Panc1 (cell line): ENCODE measurements at regions not wholly inside any gene's neighbourhood (a gene's known extent, or its start where the extent isn't known, plus 50 kb on each side); places are given as distances from the start of the nearest gene placed in this dataset.

Source experiments
- ATAC-seq: fragments of 200-7000 bp; cut with Tn5 transposase; 2 replicates; pipeline ENCODE4 v1.9.1; 2020; ENCODE audit warnings: mild to moderate bottlenecking, moderate library complexity
- BruUV-seq: library from RNA; stranded (reverse); fragments of 400-500 nt; replicated peaks from 2 replicates; lab custom pipeline; 2021; lab: Mats Ljungman, UMichigan
- CTCF ChIA-PET: fragments of 300-600 bp; sonication (Branson Sonifier 250); formaldehyde crosslinking; loops from one replicate; lab custom pipeline; 2022; ENCODE audit warnings: antibody characterized with exemption; lab: Charles Lee
- POLR2A ChIA-PET: fragments of 300-600 bp; sonication (Branson Sonifier 250); formaldehyde crosslinking; loops from one replicate; lab custom pipeline; 2022; ENCODE audit warnings: antibody characterized with exemption; lab: Charles Lee
- DNase-seq: peaks from one replicate; pipeline ENCODE4 v3.0.0-alpha.2; 2010; ENCODE audit warnings: low read depth, low spot score
- H3K27ac ChIP-seq: 2 replicates; pipeline ENCODE4 v1.5.1; 2011; ENCODE audit warnings: mild to moderate bottlenecking, low read length, inconsistent platforms
- H3K27me3 ChIP-seq: fragments of 200-500 bp; sonication (Bioruptor generic); 2 replicates; pipeline ENCODE4 v1.6.0; 2014; ENCODE audit warnings: low read length, inconsistent platforms; ENCODE audit not compliant: control insufficient read depth, insufficient read depth
- H3K36me3 ChIP-seq: fragments of 200-500 bp; sonication (Bioruptor generic); 2 replicates; pipeline ENCODE4 v1.5.1; 2014; ENCODE audit warnings: inconsistent platforms, mild to moderate bottlenecking, low read length, moderate library complexity; ENCODE audit not compliant: control insufficient read depth, insufficient read depth
- H3K4me1 ChIP-seq: 2 replicates; pipeline ENCODE4 v1.5.1; 2011; ENCODE audit warnings: inconsistent platforms, mild to moderate bottlenecking, low read length, moderate library complexity; ENCODE audit not compliant: control insufficient read depth, insufficient read depth
- H3K4me3 ChIP-seq, 2 experiments: 2 replicates each; pipeline ENCODE4 v1.5.1; 2011 to 2012; ENCODE audit warnings: low read depth in 2 of 2, low read length in 2 of 2, mild to moderate bottlenecking in 2 of 2, inconsistent platforms in 1 of 2, moderate library complexity in 1 of 2
- H3K9me3 ChIP-seq: fragments of 200-500 bp; sonication (Bioruptor generic); 2 replicates; pipeline ENCODE4 v1.5.1; 2014; ENCODE audit warnings: low read depth, mild to moderate bottlenecking, inconsistent platforms, low read length, moderate library complexity; ENCODE audit not compliant: control insufficient read depth, insufficient read depth
- POLR2AphosphoS5 ChIP-seq: IDR thresholded peaks from 2 replicates; pipeline ENCODE4 v1.6.1; 2012; ENCODE audit warnings: mild to moderate bottlenecking, low read depth, low read length, moderate library complexity
- SIN3A ChIP-seq: IDR thresholded peaks from 2 replicates; pipeline ENCODE4 v1.6.1; 2012; ENCODE audit warnings: low read depth, mild to moderate bottlenecking, low read length, moderate library complexity, borderline replicate concordance; ENCODE audit not compliant: insufficient read depth
- TCF7L2 ChIP-seq: IDR thresholded peaks from 2 replicates; pipeline ENCODE4 v1.6.1; 2011; ENCODE audit warnings: mild to moderate bottlenecking, low read depth, low read length, inconsistent platforms
- in situ Hi-C: cut with HindIII; loops from 2 replicates; pipeline ENCODE4 v1.10.0; 2016; ENCODE audit warnings: low sequenced_read_pairs, low pct_unique_long_range_greater_than_20kb
- intact Hi-C: fragments of 100-400 bp; cut with micrococcal nuclease; formaldehyde crosslinking; loops from one replicate; pipeline ENCODE4 v1.10.0; 2022; ENCODE audit not compliant: unreplicated experiment
- TF ChIP-seq, protein P1 (sequence below), 2 experiments: IDR thresholded peaks; 2 replicates each; pipeline ENCODE4 v1.6.1; 2011 to 2012; ENCODE audit warnings: low read depth in 2 of 2, control low read depth in 1 of 2, low read length in 1 of 2, mild to moderate bottlenecking in 1 of 2, moderate library complexity in 1 of 2; ENCODE audit not compliant: insufficient read depth in 1 of 2
- TF ChIP-seq, protein P2 (sequence below): fragments of 450-650 bp; IDR thresholded peaks from 2 replicates; pipeline ENCODE4 v1.5.1; 2017; ENCODE audit warnings: mild to moderate bottlenecking

DNA sequence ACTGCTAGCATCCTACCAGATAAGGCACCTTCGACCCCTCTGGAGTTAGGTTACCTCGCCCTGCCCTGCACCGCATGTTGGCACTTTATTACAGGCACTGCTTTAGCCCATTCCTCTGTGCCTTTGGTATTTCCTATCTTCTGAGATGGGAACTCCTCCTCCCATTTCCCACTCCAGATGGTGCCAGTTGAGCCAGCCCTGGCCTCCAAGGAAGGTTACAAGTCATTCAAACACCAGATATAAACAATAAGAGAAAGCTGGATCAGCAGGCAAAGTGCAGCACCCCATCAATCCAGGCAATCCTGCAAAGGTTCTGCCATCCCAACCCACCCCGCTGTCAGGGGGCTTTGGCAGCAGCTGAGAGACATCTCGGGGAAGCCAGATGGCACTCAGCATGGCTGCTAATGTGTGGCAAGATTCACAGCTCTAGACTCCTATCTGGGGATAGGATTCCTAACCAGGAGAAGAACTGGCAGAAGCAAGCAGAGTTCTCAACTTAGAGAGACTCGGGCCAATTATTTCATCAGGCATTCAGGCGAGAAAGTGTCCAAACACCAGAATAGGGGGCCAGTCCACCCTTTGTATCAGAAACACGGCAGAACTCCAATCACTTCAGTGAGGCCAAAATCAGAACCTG is 113.0 kb downstream of the COPRS start:
- intact Hi-C loops, result no loop called here
- no peaks in the 10 kb centered on the region for H3K9me3 ChIP-seq
- DNase-seq (no peak), ATAC-seq (no peak)
- ChIA-PET POLR2A (no interaction called here), CTCF (no interaction called here)
- peak overlapping the region; percentile 73 for H3K27ac ChIP-seq
- no peak overlapping the region for H3K4me3 ChIP-seq
- H3K27me3 ChIP-seq, result no peaks in the 10 kb centered on the region
- no TSS peak for BruUV-seq
- in situ Hi-C loops, result no loop called here
- TF ChIP-seq POLR2AphosphoS5, result no peak
- no peak for TF ChIP-seq SIN3A
- TF ChIP-seq, protein P1, sequence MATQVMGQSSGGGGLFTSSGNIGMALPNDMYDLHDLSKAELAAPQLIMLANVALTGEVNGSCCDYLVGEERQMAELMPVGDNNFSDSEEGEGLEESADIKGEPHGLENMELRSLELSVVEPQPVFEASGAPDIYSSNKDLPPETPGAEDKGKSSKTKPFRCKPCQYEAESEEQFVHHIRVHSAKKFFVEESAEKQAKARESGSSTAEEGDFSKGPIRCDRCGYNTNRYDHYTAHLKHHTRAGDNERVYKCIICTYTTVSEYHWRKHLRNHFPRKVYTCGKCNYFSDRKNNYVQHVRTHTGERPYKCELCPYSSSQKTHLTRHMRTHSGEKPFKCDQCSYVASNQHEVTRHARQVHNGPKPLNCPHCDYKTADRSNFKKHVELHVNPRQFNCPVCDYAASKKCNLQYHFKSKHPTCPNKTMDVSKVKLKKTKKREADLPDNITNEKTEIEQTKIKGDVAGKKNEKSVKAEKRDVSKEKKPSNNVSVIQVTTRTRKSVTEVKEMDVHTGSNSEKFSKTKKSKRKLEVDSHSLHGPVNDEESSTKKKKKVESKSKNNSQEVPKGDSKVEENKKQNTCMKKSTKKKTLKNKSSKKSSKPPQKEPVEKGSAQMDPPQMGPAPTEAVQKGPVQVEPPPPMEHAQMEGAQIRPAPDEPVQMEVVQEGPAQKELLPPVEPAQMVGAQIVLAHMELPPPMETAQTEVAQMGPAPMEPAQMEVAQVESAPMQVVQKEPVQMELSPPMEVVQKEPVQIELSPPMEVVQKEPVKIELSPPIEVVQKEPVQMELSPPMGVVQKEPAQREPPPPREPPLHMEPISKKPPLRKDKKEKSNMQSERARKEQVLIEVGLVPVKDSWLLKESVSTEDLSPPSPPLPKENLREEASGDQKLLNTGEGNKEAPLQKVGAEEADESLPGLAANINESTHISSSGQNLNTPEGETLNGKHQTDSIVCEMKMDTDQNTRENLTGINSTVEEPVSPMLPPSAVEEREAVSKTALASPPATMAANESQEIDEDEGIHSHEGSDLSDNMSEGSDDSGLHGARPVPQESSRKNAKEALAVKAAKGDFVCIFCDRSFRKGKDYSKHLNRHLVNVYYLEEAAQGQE (IDR thresholded peaks at IDR 0.05; ENCODE audit: insufficient read depth in 1 of 2, low read depth in 2 of 2, low read length in 1 of 2), result no peak
- no peak for TF ChIP-seq TCF7L2
- TF ChIP-seq, protein P2, sequence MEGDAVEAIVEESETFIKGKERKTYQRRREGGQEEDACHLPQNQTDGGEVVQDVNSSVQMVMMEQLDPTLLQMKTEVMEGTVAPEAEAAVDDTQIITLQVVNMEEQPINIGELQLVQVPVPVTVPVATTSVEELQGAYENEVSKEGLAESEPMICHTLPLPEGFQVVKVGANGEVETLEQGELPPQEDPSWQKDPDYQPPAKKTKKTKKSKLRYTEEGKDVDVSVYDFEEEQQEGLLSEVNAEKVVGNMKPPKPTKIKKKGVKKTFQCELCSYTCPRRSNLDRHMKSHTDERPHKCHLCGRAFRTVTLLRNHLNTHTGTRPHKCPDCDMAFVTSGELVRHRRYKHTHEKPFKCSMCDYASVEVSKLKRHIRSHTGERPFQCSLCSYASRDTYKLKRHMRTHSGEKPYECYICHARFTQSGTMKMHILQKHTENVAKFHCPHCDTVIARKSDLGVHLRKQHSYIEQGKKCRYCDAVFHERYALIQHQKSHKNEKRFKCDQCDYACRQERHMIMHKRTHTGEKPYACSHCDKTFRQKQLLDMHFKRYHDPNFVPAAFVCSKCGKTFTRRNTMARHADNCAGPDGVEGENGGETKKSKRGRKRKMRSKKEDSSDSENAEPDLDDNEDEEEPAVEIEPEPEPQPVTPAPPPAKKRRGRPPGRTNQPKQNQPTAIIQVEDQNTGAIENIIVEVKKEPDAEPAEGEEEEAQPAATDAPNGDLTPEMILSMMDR, result no peak
- peaks cover 28% of the 10 kb centered on the region for H3K4me1 ChIP-seq
- H3K36me3 ChIP-seq, result no peaks in the 10 kb centered on the region

DNA sequence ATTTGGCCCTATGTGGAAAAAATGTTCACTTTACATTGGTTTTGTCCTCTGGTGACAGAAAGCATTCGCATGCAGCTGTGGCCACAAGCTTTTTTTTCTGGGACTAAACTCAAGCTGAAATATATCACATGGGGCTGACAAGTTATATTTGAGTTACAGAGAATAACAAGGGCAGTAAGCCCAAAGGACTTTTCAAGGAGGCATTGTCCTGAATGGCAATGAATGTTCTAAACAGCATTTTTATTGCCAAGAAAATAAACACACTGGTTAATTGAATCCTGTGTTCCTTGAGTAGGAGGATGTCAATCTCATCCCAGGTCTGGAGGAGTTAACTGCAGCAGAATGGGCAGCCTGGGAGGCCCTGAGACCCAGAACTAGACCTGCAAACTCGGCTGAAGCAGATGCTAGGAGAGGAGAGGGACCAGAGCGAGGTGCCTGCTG is 114.5 kb downstream of the COPRS start:
- Histone ChIP-seq H3K36me3 (no peaks in the 10 kb centered on the region), H3K27ac (peak overlapping the region; percentile 73), H3K27me3 (no peaks in the 10 kb centered on the region), H3K9me3 (no peaks in the 10 kb centered on the region), H3K4me1 (peaks cover 36% of the 10 kb centered on the region), H3K4me3 (no peak overlapping the region)
- intact Hi-C loops (no loop called here), in situ Hi-C loops (no loop called here)
- peak; percentile 62; the same call in 1 of the 2 replicates for TF ChIP-seq POLR2AphosphoS5
- TF ChIP-seq SIN3A, result no peak
- TF ChIP-seq TCF7L2, result peak; percentile 89
- ATAC-seq (peak; percentile 82), DNase-seq (no peak)
- ChIA-PET POLR2A (no interaction called here), CTCF (interaction anchor here (0.6 kb wide), 2 partner anchors 82 to 308 kb away, joined by 3 to 6 read pairs; no protein-coding TSS in a partner anchor)
- BruUV-seq, result no TSS peak

DNA sequence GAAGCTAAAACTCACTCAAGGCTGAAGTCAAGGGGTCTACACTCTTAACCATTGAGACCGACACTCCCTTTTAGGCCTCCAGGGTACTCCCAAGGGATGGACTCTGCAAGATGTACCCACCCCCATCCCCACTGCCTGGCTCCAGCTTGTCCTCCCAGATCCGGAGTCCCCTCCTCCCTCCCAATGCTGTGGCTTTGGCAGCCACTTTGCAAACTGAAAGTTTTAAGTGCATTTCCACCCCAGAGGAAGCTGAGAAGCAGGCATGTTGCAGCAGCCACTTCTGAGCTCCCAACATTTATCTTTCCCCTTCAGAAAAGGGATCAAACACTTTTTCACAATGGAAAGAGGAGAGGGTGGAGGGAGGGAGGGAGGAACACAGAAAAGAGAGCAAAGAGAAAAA is 115.2 kb downstream of the COPRS start:
- in situ Hi-C loops, result no loop called here
- Histone ChIP-seq H3K4me3 (no peak overlapping the region), H3K27me3 (no peaks in the 10 kb centered on the region), H3K4me1 (peaks cover 31% of the 10 kb centered on the region), H3K9me3 (no peaks in the 10 kb centered on the region), H3K27ac (peak overlapping the region; percentile 67), H3K36me3 (no peaks in the 10 kb centered on the region)
- ChIA-PET CTCF (interaction anchor here (0.6 kb wide), 2 partner anchors 81 to 307 kb away, joined by 3 to 6 read pairs; no protein-coding TSS in a partner anchor), POLR2A (no interaction called here)
- TF ChIP-seq TCF7L2 (no peak), SIN3A (no peak), POLR2AphosphoS5 (no peak)
- TF ChIP-seq, protein P2, result no peak
- TF ChIP-seq, protein P1 (IDR thresholded peaks at IDR 0.05; ENCODE audit: insufficient read depth in 1 of 2, low read depth in 2 of 2, low read length in 1 of 2), result no peak
- no peak for DNase-seq
- intact Hi-C loops, result no loop called here
- no TSS peak for BruUV-seq
- no peak for ATAC-seq
